ENCODE measurements at regions not wholly inside any gene's neighbourhood (a gene's known extent, or its start where the extent isn't known, plus 50 kb on each side); places are given as distances from the start of the nearest gene placed in this dataset.

- H3K4me3 ChIP-seq (ENCODE audit: low read depth, low read length), result no peak overlapping the region
- DNase-seq (ENCODE audit: low read depth), result no peak
- no peak for TF ChIP-seq CTCF (IDR thresholded peaks at IDR 0.05; ENCODE audit: control insufficient read depth, extremely low read depth, insufficient read depth)
Measured at GRCh38 chr3:31053299-31053698, 158.8 kb upstream of the GADL1 start.

GRCh38 chr3:31054032-31054431 lies 159.6 kb upstream of the GADL1 start:
- no peak for TF ChIP-seq CTCF (IDR thresholded peaks at IDR 0.05; ENCODE audit: control insufficient read depth, extremely low read depth, insufficient read depth)
- H3K4me3 ChIP-seq (ENCODE audit: low read depth, low read length), result no peak overlapping the region
- DNase-seq (ENCODE audit: low read depth), result no peak

- TF ChIP-seq CTCF (IDR thresholded peaks at IDR 0.05; ENCODE audit: control insufficient read depth, extremely low read depth, insufficient read depth), result no peak
- no peak for DNase-seq (ENCODE audit: low read depth)
Measured at GRCh38 chr3:31055757-31056156, 161.3 kb upstream of the GADL1 start.

GRCh38 chr3:31057891-31058290 lies 163.4 kb upstream of the GADL1 start:
- no peak overlapping the region for H3K4me3 ChIP-seq (ENCODE audit: low read depth, low read length)
- TF ChIP-seq CTCF (IDR thresholded peaks at IDR 0.05; ENCODE audit: control insufficient read depth, extremely low read depth, insufficient read depth), result no peak
- no peak for DNase-seq (ENCODE audit: low read depth)

More at GRCh38 chr3:31055757-31056156, 161.3 kb upstream of the GADL1 start:
- H3K4me3 ChIP-seq (ENCODE audit: low read depth, low read length), result no peak overlapping the region

- TF ChIP-seq CTCF (IDR thresholded peaks at IDR 0.05; ENCODE audit: control insufficient read depth, extremely low read depth, insufficient read depth), result no peak
- H3K4me3 ChIP-seq (ENCODE audit: low read depth, low read length), result no peak overlapping the region
- DNase-seq (ENCODE audit: low read depth), result no peak
Measured at GRCh38 chr3:31064021-31064420, 169.6 kb upstream of the GADL1 start.

- TF ChIP-seq CTCF (IDR thresholded peaks at IDR 0.05; ENCODE audit: control insufficient read depth, extremely low read depth, insufficient read depth), result no peak
- H3K4me3 ChIP-seq (ENCODE audit: low read depth, low read length), result no peak overlapping the region
- DNase-seq (ENCODE audit: low read depth), result no peak
Measured at GRCh38 chr3:31065765-31066164, 171.3 kb upstream of the GADL1 start.

GRCh38 chr3:31067004-31067403 lies 172.5 kb upstream of the GADL1 start:
- DNase-seq (ENCODE audit: low read depth), result peak; percentile 28
- H3K4me3 ChIP-seq (ENCODE audit: low read depth, low read length), result no peak overlapping the region

More at GRCh38 chr3:31067004-31067403, 172.5 kb upstream of the GADL1 start:
- no peak for TF ChIP-seq CTCF (IDR thresholded peaks at IDR 0.05; ENCODE audit: control insufficient read depth, extremely low read depth, insufficient read depth)

All from LNCaP clone FGC (cell line).